Loucy (cell line): ENCODE measurements at regions not wholly inside any gene's neighbourhood (a gene's known extent, or its start where the extent isn't known, plus 50 kb on each side); places are given as distances from the start of the nearest gene placed in this dataset.
"Not testable (repeated sequence)": the region's sequence is repeated elsewhere in the genome, so short reads cannot be mapped to it uniquely, and the experiment has no call there.

ENCODE experiments used
- H2AFZ ChIP-seq: fragments of 200-600 bp; sonication (generic); 2 replicates; pipeline ENCODE4 v1.6.0; 2016; ENCODE audit warnings: antibody characterized with exemption, mild to moderate bottlenecking, low read length, moderate library complexity
- H3F3A ChIP-seq: fragments of 200-600 bp; 2 replicates; pipeline ENCODE4 v1.6.0; 2016; ENCODE audit warnings: antibody characterized with exemption, low read depth, mild to moderate bottlenecking
- H3K27me3 ChIP-seq: fragments of 200-600 bp; sonication (generic); 2 replicates; pipeline ENCODE4 v1.6.1; 2014; ENCODE audit warnings: low read length, mild to moderate bottlenecking; ENCODE audit not compliant: insufficient read depth, poor library complexity, severe bottlenecking
- H3K36me3 ChIP-seq: fragments of 200-600 bp; sonication (generic); 2 replicates; pipeline ENCODE4 v1.6.1; 2016; ENCODE audit warnings: low read length; ENCODE audit not compliant: insufficient read depth
- H3K4me1 ChIP-seq: fragments of 200-600 bp; sonication (generic); 2 replicates; pipeline ENCODE4 v1.5.1; 2014; ENCODE audit warnings: low read length, mild to moderate bottlenecking; ENCODE audit not compliant: insufficient read depth, poor library complexity, severe bottlenecking
- H3K4me2 ChIP-seq: fragments of 200-600 bp; sonication (generic); 2 replicates; pipeline ENCODE4 v1.6.0; 2014; ENCODE audit warnings: antibody characterized with exemption, low read length, low read depth, mild to moderate bottlenecking; ENCODE audit not compliant: poor library complexity, severe bottlenecking
- H3K4me3 ChIP-seq: fragments of 200-600 bp; sonication (generic); 2 replicates; pipeline ENCODE4 v1.5.1; 2014; ENCODE audit warnings: low read length, mild to moderate bottlenecking, mixed read lengths; ENCODE audit not compliant: poor library complexity, severe bottlenecking
- H3K79me2 ChIP-seq: fragments of 200-600 bp; sonication (generic); 2 replicates; pipeline ENCODE4 v1.6.1; 2014; ENCODE audit warnings: low read length; ENCODE audit not compliant: insufficient read depth
- H3K9ac ChIP-seq: fragments of 200-600 bp; sonication (generic); 2 replicates; pipeline ENCODE4 v1.6.0; 2014; ENCODE audit warnings: mild to moderate bottlenecking, low read depth, low read length, moderate library complexity; ENCODE audit not compliant: poor library complexity, severe bottlenecking
- H3K9me2 ChIP-seq: fragments of 200-600 bp; sonication (generic); replicated peaks from 2 replicates; pipeline ENCODE4 v1.6.1; 2016; ENCODE audit warnings: low read depth, low read length, mixed read lengths
- H3K9me3 ChIP-seq: fragments of 200-600 bp; sonication (generic); 2 replicates; pipeline ENCODE4 v1.6.1; 2014; ENCODE audit warnings: mild to moderate bottlenecking, antibody characterized with exemption, low read length, low read depth; ENCODE audit not compliant: insufficient read depth
- H4K20me1 ChIP-seq: fragments of 200-600 bp; sonication (generic); 2 replicates; pipeline ENCODE4 v1.6.0; 2014; ENCODE audit warnings: antibody characterized with exemption, low read length, mild to moderate bottlenecking; ENCODE audit not compliant: insufficient read depth, poor library complexity, severe bottlenecking
- CTCF ChIP-seq: fragments of 200-600 bp; sonication (generic); conservative IDR thresholded peaks from 2 replicates; pipeline ENCODE4 v1.5.1; 2014; ENCODE audit warnings: mild to moderate bottlenecking, antibody characterized with exemption, low read length
- EZH2phosphoT487 ChIP-seq: fragments of 200-600 bp; IDR thresholded peaks from 2 replicates; pipeline ENCODE4 v1.6.1; 2018; ENCODE audit warnings: antibody characterized with exemption, mild to moderate bottlenecking, moderate library complexity, borderline replicate concordance

- Histone ChIP-seq H3K9me2 (no peaks in the 10 kb centered on the region), H3K4me1 (no peaks in the 10 kb centered on the region), H3K4me3 (no peak overlapping the region), H3K4me2 (no peak overlapping the region), H3K9ac (no peak overlapping the region), H2AFZ (no peak overlapping the region), H3K27me3 (no peaks in the 10 kb centered on the region), H3K36me3 (no peaks in the 10 kb centered on the region), H3K79me2 (no peaks in the 10 kb centered on the region), H4K20me1 (no peaks in the 10 kb centered on the region), H3F3A (no peaks in the 10 kb centered on the region), H3K9me3 (peaks cover 3% of the 10 kb centered on the region; the same call in 1 of the 2 replicates)
- TF ChIP-seq EZH2phosphoT487 (no peak), CTCF (no peak)
These were observed 277.3 kb upstream of the KLF3 start for GRCh38 chr4:38386654-38387188.

- Histone ChIP-seq H3F3A (no peaks in the 10 kb centered on the region), H4K20me1 (no peaks in the 10 kb centered on the region), H3K79me2 (no peaks in the 10 kb centered on the region), H3K27me3 (no peaks in the 10 kb centered on the region), H3K4me1 (no peaks in the 10 kb centered on the region), H3K36me3 (no peaks in the 10 kb centered on the region), H2AFZ (no peak overlapping the region), H3K9me2 (no peaks in the 10 kb centered on the region), H3K4me3 (no peak overlapping the region), H3K9me3 (peaks cover 3% of the 10 kb centered on the region; the same call in 1 of the 2 replicates), H3K4me2 (no peak overlapping the region), H3K9ac (no peak overlapping the region)
- TF ChIP-seq CTCF (no peak), EZH2phosphoT487 (no peak)
These were observed 276.7 kb upstream of the KLF3 start for GRCh38 chr4:38387348-38387747.

- H2AFZ ChIP-seq = no peak overlapping the region
- H3K9ac ChIP-seq = no peak overlapping the region
- H3K4me1 ChIP-seq = no peaks in the 10 kb centered on the region
- no peak overlapping the region for H3K4me2 ChIP-seq
- no peaks in the 10 kb centered on the region for H3K27me3 ChIP-seq
- no peak overlapping the region for H3K4me3 ChIP-seq
- no peaks in the 10 kb centered on the region for H3K79me2 ChIP-seq
- TF ChIP-seq EZH2phosphoT487 = no peak
- TF ChIP-seq CTCF = no peak
- peaks cover 3% of the 10 kb centered on the region; the same call in 1 of the 2 replicates for H3K9me3 ChIP-seq
- H3F3A ChIP-seq = no peaks in the 10 kb centered on the region
- no peaks in the 10 kb centered on the region for H3K36me3 ChIP-seq
- no peaks in the 10 kb centered on the region for H4K20me1 ChIP-seq
- H3K9me2 ChIP-seq = no peaks in the 10 kb centered on the region
These were observed 276.2 kb upstream of the KLF3 start for GRCh38 chr4:38387819-38388218.

GRCh38 chr4:38388907-38389306 is 275.1 kb upstream of the KLF3 start:
- H3K9me2 ChIP-seq, H3K9ac ChIP-seq, H3K4me1 ChIP-seq, H4K20me1 ChIP-seq, H3K4me2 ChIP-seq, H3K9me3 ChIP-seq, H3K79me2 ChIP-seq, H3K36me3 ChIP-seq, H3K27me3 ChIP-seq, H2AFZ ChIP-seq, H3K4me3 ChIP-seq, H3F3A ChIP-seq: not testable (repeated sequence)
